HEK293 (cell line): ENCODE measurements at regions not wholly inside any gene's neighbourhood (a gene's known extent, or its start where the extent isn't known, plus 50 kb on each side); places are given as distances from the start of the nearest gene placed in this dataset.

Source experiments
- CTCF ChIA-PET: fragments of 350-600 bp; formaldehyde crosslinking; extraction: SDS; loops from one replicate; lab custom pipeline; 2021; ENCODE audit warnings: antibody characterized with exemption; lab: Yijun Ruan, JAX
- POLR2A ChIA-PET: fragments of 300-600 bp; formaldehyde crosslinking; extraction: SDS; loops from one replicate; lab custom pipeline; 2020; ENCODE audit warnings: antibody characterized with exemption, inconsistent platforms; lab: Yijun Ruan, JAX
- H3K27ac ChIP-seq: fragments of 200-500 bp; sonication (Bioruptor generic); 2 replicates; pipeline ENCODE4 v1.5.1; 2014; ENCODE audit warnings: low read depth, low read length, control low read depth, inconsistent platforms; ENCODE audit errors: extremely low read depth
- H3K36me3 ChIP-seq, 2 experiments: fragments of 200-500 bp in 1 of 2; sonication (Bioruptor generic) in 1 of 2; 1 replicate in 1 of 2; 2 replicates in 1 of 2; pipeline ENCODE4 v1.5.1; 2014 to 2017; ENCODE audit warnings: inconsistent platforms in 2 of 2, low read length in 2 of 2; ENCODE audit not compliant: control insufficient read depth in 2 of 2, insufficient read depth in 1 of 2
- H3K4me1 ChIP-seq: fragments of 200-500 bp; sonication (Bioruptor generic); 2 replicates; pipeline ENCODE4 v1.5.1; 2014; ENCODE audit warnings: mild to moderate bottlenecking, low read length, inconsistent platforms; ENCODE audit not compliant: control insufficient read depth, insufficient read depth
- H3K4me3 ChIP-seq: 2 replicates; pipeline ENCODE4 v1.5.1; 2011; ENCODE audit warnings: low read depth, mild to moderate bottlenecking, control low read depth, low read length, moderate library complexity
- H3K9me3 ChIP-seq: fragments of 200-500 bp; sonication (Bioruptor generic); 2 replicates; pipeline ENCODE4 v1.5.1; 2014; ENCODE audit warnings: low read depth, low read length, inconsistent platforms; ENCODE audit not compliant: control insufficient read depth, insufficient read depth
- EGR2 ChIP-seq: fragments of 450-650 bp; formaldehyde crosslinking; IDR thresholded peaks from 2 replicates; pipeline ENCODE4 v1.5.1; 2016; ENCODE audit warnings: low read depth, missing biosample characterization, missing genetic modification characterization
- KLF7 ChIP-seq: fragments of 450-650 bp; formaldehyde crosslinking; IDR thresholded peaks from 2 replicates; pipeline ENCODE4 v1.5.1; 2016; ENCODE audit warnings: missing biosample characterization, missing genetic modification characterization, borderline replicate concordance
- PRDM1 ChIP-seq: fragments of 450-650 bp; formaldehyde crosslinking; IDR thresholded peaks from 2 replicates; pipeline ENCODE4; 2016; ENCODE audit warnings: missing biosample characterization, missing genetic modification characterization
- SP7 ChIP-seq: fragments of 450-650 bp; formaldehyde crosslinking; IDR thresholded peaks from 2 replicates; pipeline ENCODE4 v1.5.1; 2016; ENCODE audit warnings: missing biosample characterization, missing genetic modification characterization
- WT1 ChIP-seq: fragments of 450-650 bp; formaldehyde crosslinking; IDR thresholded peaks from 2 replicates; pipeline ENCODE4 v1.5.1; 2016; ENCODE audit warnings: missing biosample characterization, missing genetic modification characterization
- ZBTB44 ChIP-seq: fragments of 450-650 bp; IDR thresholded peaks from 2 replicates; pipeline ENCODE4 v1.5.1; 2018; ENCODE audit warnings: missing biosample characterization, mild to moderate bottlenecking, missing genetic modification characterization
- ZBTB48 ChIP-seq: fragments of 450-650 bp; formaldehyde crosslinking; IDR thresholded peaks from 2 replicates; pipeline ENCODE4 v1.5.1; 2016; ENCODE audit warnings: missing biosample characterization, missing genetic modification characterization
- ZBTB49 ChIP-seq: fragments of 450-650 bp; formaldehyde crosslinking; IDR thresholded peaks from 2 replicates; pipeline ENCODE4 v1.5.1; 2016; ENCODE audit warnings: missing biosample characterization, missing genetic modification characterization, low read depth
- ZBTB6 ChIP-seq: fragments of 450-650 bp; formaldehyde crosslinking; IDR thresholded peaks from 2 replicates; pipeline ENCODE4 v1.5.1; 2017; ENCODE audit warnings: missing biosample characterization, missing genetic modification characterization
- ZEB2 ChIP-seq: fragments of 450-650 bp; formaldehyde crosslinking; IDR thresholded peaks from 2 replicates; pipeline ENCODE4 v1.5.1; 2016; ENCODE audit warnings: missing biosample characterization, missing genetic modification characterization
- ZFP3 ChIP-seq: fragments of 450-650 bp; formaldehyde crosslinking; IDR thresholded peaks from 2 replicates; pipeline ENCODE4 v1.5.1; 2016; ENCODE audit warnings: low read depth, missing biosample characterization, missing genetic modification characterization
- ZNF114 ChIP-seq: fragments of 450-650 bp; formaldehyde crosslinking; IDR thresholded peaks from 2 replicates; pipeline ENCODE4 v1.5.0; 2017; ENCODE audit warnings: missing biosample characterization, missing genetic modification characterization
- ZNF175 ChIP-seq: fragments of 450-650 bp; formaldehyde crosslinking; IDR thresholded peaks from 2 replicates; pipeline ENCODE4 v1.5.1; 2016; ENCODE audit warnings: missing biosample characterization, missing genetic modification characterization
- ZNF211 ChIP-seq: fragments of 450-650 bp; formaldehyde crosslinking; IDR thresholded peaks from 2 replicates; pipeline ENCODE4 v1.5.1; 2016; ENCODE audit warnings: low read depth, missing biosample characterization, missing genetic modification characterization
- ZNF23 ChIP-seq: fragments of 450-650 bp; formaldehyde crosslinking; IDR thresholded peaks from 2 replicates; pipeline ENCODE4 v1.5.1; 2016; ENCODE audit warnings: missing biosample characterization, missing genetic modification characterization, borderline replicate concordance
- ZNF248 ChIP-seq: fragments of 450-650 bp; formaldehyde crosslinking; IDR thresholded peaks from 2 replicates; pipeline ENCODE4 v1.5.1; 2017; ENCODE audit warnings: missing biosample characterization, missing genetic modification characterization
- ZNF266 ChIP-seq: fragments of 450-650 bp; formaldehyde crosslinking; IDR thresholded peaks from 2 replicates; pipeline ENCODE4 v1.5.1; 2016; ENCODE audit warnings: missing biosample characterization, missing genetic modification characterization, low read depth
- ZNF292 ChIP-seq: fragments of 450-650 bp; formaldehyde crosslinking; IDR thresholded peaks from 2 replicates; pipeline ENCODE4 v1.5.1; 2016; ENCODE audit warnings: low read depth, missing biosample characterization, missing genetic modification characterization, borderline replicate concordance
- ZNF404 ChIP-seq: fragments of 450-650 bp; formaldehyde crosslinking; IDR thresholded peaks from 2 replicates; pipeline ENCODE4 v1.5.1; 2017; ENCODE audit warnings: missing biosample characterization, missing genetic modification characterization
- ZNF488 ChIP-seq: fragments of 450-650 bp; formaldehyde crosslinking; IDR thresholded peaks from 2 replicates; pipeline ENCODE4 v1.5.1; 2016; ENCODE audit warnings: missing biosample characterization, missing genetic modification characterization
- ZNF514 ChIP-seq: fragments of 450-650 bp; formaldehyde crosslinking; IDR thresholded peaks from 2 replicates; pipeline ENCODE4 v1.5.1; 2016; ENCODE audit warnings: missing biosample characterization, missing genetic modification characterization
- ZNF518A ChIP-seq: fragments of 450-650 bp; formaldehyde crosslinking; conservative IDR thresholded peaks from 2 replicates; pipeline ENCODE4 v1.5.1; 2016; ENCODE audit warnings: low read depth, missing biosample characterization, missing genetic modification characterization
- ZNF555 ChIP-seq: fragments of 450-650 bp; formaldehyde crosslinking; conservative IDR thresholded peaks from 2 replicates; pipeline ENCODE4 v1.5.1; 2017; ENCODE audit warnings: missing biosample characterization, mild to moderate bottlenecking, missing genetic modification characterization, inconsistent platforms
- ZNF792 ChIP-seq: fragments of 450-650 bp; formaldehyde crosslinking; IDR thresholded peaks from 2 replicates; pipeline ENCODE4 v1.5.1; 2016; ENCODE audit warnings: missing biosample characterization, missing genetic modification characterization

GRCh38 chr13:61706899-61707298 is 291.2 kb upstream of the PCDH20 start (continued):
- TF ChIP-seq ZFP3 (tag by site-specific recombination) (no peak), ZBTB49 (no peak), ZBTB48 (no peak), ZNF266 (tag by site-specific recombination) (no peak), ZEB2 (tag by site-specific recombination) (no peak)

- CTCF ChIA-PET = no interaction called here
- Histone ChIP-seq H3K36me3 (no peaks in the 10 kb centered on the region), H3K4me3 (no peak overlapping the region), H3K9me3 (no peaks in the 10 kb centered on the region), H3K27ac (no peak overlapping the region), H3K4me1 (no peaks in the 10 kb centered on the region)
- TF ChIP-seq ZNF518A (no peak), ZNF248 (no peak), ZNF292 (tag by site-specific recombination) (no peak), ZNF514 (tag by site-specific recombination) (no peak), ZBTB44 (no peak), SP7 (tag by site-specific recombination) (no peak), ZNF114 (tag by site-specific recombination) (no peak), ZNF792 (no peak)
- POLR2A ChIA-PET = no interaction called here
Observed at GRCh38 chr13:61700620-61701019, 285.0 kb upstream of the PCDH20 start.

GRCh38 chr13:61700181-61700580 is 284.5 kb upstream of the PCDH20 start:
- Histone ChIP-seq H3K27ac (no peak overlapping the region), H3K9me3 (no peaks in the 10 kb centered on the region), H3K36me3 (no peaks in the 10 kb centered on the region), H3K4me1 (no peaks in the 10 kb centered on the region), H3K4me3 (no peak overlapping the region)
- ChIA-PET POLR2A (no interaction called here), CTCF (no interaction called here)
- no peak for TF ChIP-seq PRDM1 (tag by site-specific recombination)
- no peak for TF ChIP-seq ZEB2 (tag by site-specific recombination)
- TF ChIP-seq ZNF488 (tag by site-specific recombination) = no peak
- no peak for TF ChIP-seq ZNF211
- no peak for TF ChIP-seq WT1
- no peak for TF ChIP-seq KLF7 (tag by site-specific recombination)
- TF ChIP-seq ZNF555 (tag by site-specific recombination) = no peak
- TF ChIP-seq ZBTB6 (tag by site-specific recombination) = no peak
- no peak for TF ChIP-seq EGR2
- TF ChIP-seq ZNF404 (tag by site-specific recombination) = no peak
- TF ChIP-seq ZNF175 (tag by site-specific recombination) = no peak
- no peak for TF ChIP-seq ZNF23
